ENCODE measurements at regions not wholly inside any gene's neighbourhood (a gene's known extent, or its start where the extent isn't known, plus 50 kb on each side); places are given as distances from the start of the nearest gene placed in this dataset.

- H3K27me3 ChIP-seq (replicated peaks in 1 of 4; ENCODE audit: control extremely low read depth in 1 of 4, control insufficient read depth in 3 of 4, insufficient read depth in 4 of 4, low read length in 3 of 4), result peaks cover 0 to 28% (median 8%) of the 10 kb centered on the region in 4 experiments
- Mint-ChIP-seq H3K9me3 (ENCODE audit: insufficient read depth) (no peaks in the 10 kb centered on the region), H3K27me3 (peaks cover 59% of the 10 kb centered on the region), H3K27ac (no peak overlapping the region), H3K4me3 (no peak overlapping the region), H3K4me1 (no peaks in the 10 kb centered on the region)
- ChIA-PET CTCF (no interaction called here), POLR2A (no interaction called here)
- peaks cover 0 to 8% (median 0%) of the 10 kb centered on the region in 3 donors for H3K9me3 ChIP-seq (ENCODE audit: control extremely low read depth in 1 of 3, control insufficient read depth in 2 of 3, insufficient read depth in 1 of 3, low read length in 2 of 3)
- peaks cover 0 to 5% of the 10 kb centered on the region in 2 donors for H3K4me1 ChIP-seq (ENCODE audit: control insufficient read depth in 2 of 2, insufficient read depth in 2 of 2, low read length in 2 of 2)
- DNase-seq (no peak), ATAC-seq (ENCODE audit: low read depth) (no peak)
- TF ChIP-seq CTCF (IDR thresholded peaks at IDR 0.05), result no peak
- intact Hi-C loops (cut with micrococcal nuclease), result no loop called here
- H3K36me3 ChIP-seq (replicated peaks in 1 of 2; ENCODE audit: control extremely low read depth in 1 of 2, control insufficient read depth in 1 of 2, extremely low read depth in 1 of 2, insufficient read depth in 2 of 2, low read length in 1 of 2), result no peaks in the 10 kb centered on the region
- no peak overlapping the region for H3K27ac ChIP-seq (ENCODE audit: low read length in 2 of 2)
- 15% methylated on average over 66 of the region's 67 CpGs for WGBS (ENCODE audit: insufficient coverage)
- H3K4me3 ChIP-seq (ENCODE audit: control extremely low read depth in 1 of 5, extremely low read depth in 1 of 5, insufficient read depth in 1 of 5, low read depth in 2 of 5, low read length in 4 of 5), result no peak overlapping the region
- no peak overlapping the region for H3K9ac ChIP-seq (ENCODE audit: low read length)
- no peak overlapping the region for H3K4me2 ChIP-seq (replicated peaks; ENCODE audit: low read depth, low read length, poor library complexity, severe bottlenecking)
- H4K20me1 ChIP-seq (ENCODE audit: control insufficient read depth, insufficient read depth, low read length, poor library complexity, severe bottlenecking), result no peaks in the 10 kb centered on the region
- H2AFZ ChIP-seq (ENCODE audit: insufficient read depth, low read depth, low read length, poor library complexity, severe bottlenecking), result no peak overlapping the region
- H3K79me2 ChIP-seq (ENCODE audit: control insufficient read depth, insufficient read depth, low read length), result no peaks in the 10 kb centered on the region
Measured at GRCh38 chr6:165854061-165854862, 191.2 kb upstream of the PDE10A start.

- TF ChIP-seq CTCF (IDR thresholded peaks at IDR 0.05) (no peak), EZH2 (IDR thresholded peaks at IDR 0.05; ENCODE audit: borderline replicate concordance, insufficient read depth, low read depth, low read length, poor library complexity, severe bottlenecking) (no peak)
- Histone ChIP-seq H3K9me3 (ENCODE audit: control extremely low read depth in 1 of 3, control insufficient read depth in 2 of 3, insufficient read depth in 1 of 3, low read length in 2 of 3) (peaks cover 0 to 8% (median 0%) of the 10 kb centered on the region in 3 donors), H3K4me2 (replicated peaks; ENCODE audit: low read depth, low read length, poor library complexity, severe bottlenecking) (no peak overlapping the region), H3K4me3 (ENCODE audit: control extremely low read depth in 1 of 5, extremely low read depth in 1 of 5, insufficient read depth in 1 of 5, low read depth in 2 of 5, low read length in 4 of 5) (no peak overlapping the region), H4K20me1 (ENCODE audit: control insufficient read depth, insufficient read depth, low read length, poor library complexity, severe bottlenecking) (no peaks in the 10 kb centered on the region), H3K27me3 (replicated peaks in 1 of 4; ENCODE audit: control extremely low read depth in 1 of 4, control insufficient read depth in 3 of 4, insufficient read depth in 4 of 4, low read length in 3 of 4) (peaks cover 0 to 37% (median 8%) of the 10 kb centered on the region in 4 experiments), H3K36me3 (replicated peaks in 1 of 2; ENCODE audit: control extremely low read depth in 1 of 2, control insufficient read depth in 1 of 2, extremely low read depth in 1 of 2, insufficient read depth in 2 of 2, low read length in 1 of 2) (no peaks in the 10 kb centered on the region), H3K79me2 (ENCODE audit: control insufficient read depth, insufficient read depth, low read length) (no peaks in the 10 kb centered on the region), H3K27ac (ENCODE audit: low read length in 2 of 2) (no peak overlapping the region), H3K4me1 (ENCODE audit: control insufficient read depth in 2 of 2, insufficient read depth in 2 of 2, low read length in 2 of 2) (peaks cover 0 to 5% of the 10 kb centered on the region in 2 donors), H3K9ac (ENCODE audit: low read length) (no peak overlapping the region), H2AFZ (ENCODE audit: insufficient read depth, low read depth, low read length, poor library complexity, severe bottlenecking) (no peak overlapping the region)
- Mint-ChIP-seq H3K9me3 (ENCODE audit: insufficient read depth) (no peaks in the 10 kb centered on the region), H3K4me1 (no peaks in the 10 kb centered on the region), H3K4me3 (no peak overlapping the region), H3K27me3 (peaks cover 60% of the 10 kb centered on the region), H3K27ac (no peak overlapping the region)
- CTCF ChIA-PET, result interaction anchor here (1.0 kb wide), 1 partner anchor 97 kb away, joined by 3 read pairs; no protein-coding TSS in a partner anchor
- POLR2A ChIA-PET, result no interaction called here
- intact Hi-C loops (cut with micrococcal nuclease), result no loop called here
- no peak for DNase-seq
- ATAC-seq (ENCODE audit: low read depth), result no peak
- WGBS (ENCODE audit: insufficient coverage), result 81% methylated on average over 9 of the region's 10 CpGs
Measured at GRCh38 chr6:165852676-165853075, 189.6 kb upstream of the PDE10A start.

Measured in B cell (primary cell).